GM18499 (cell line): ENCODE measurements at regions not wholly inside any gene's neighbourhood (a gene's known extent, or its start where the extent isn't known, plus 50 kb on each side); places are given as distances from the start of the nearest gene placed in this dataset.
"Not testable (repeated sequence)": the region's sequence is repeated elsewhere in the genome, so short reads cannot be mapped to it uniquely, and the experiment has no call there.

Source experiments
- ATAC-seq: cut with Tn5 transposase; IDR thresholded peaks from one replicate; pipeline ENCODE4 v1.9.1; 2021; ENCODE audit warnings: moderate number of reproducible peaks; ENCODE audit not compliant: insufficient read depth, unreplicated experiment

DNA sequence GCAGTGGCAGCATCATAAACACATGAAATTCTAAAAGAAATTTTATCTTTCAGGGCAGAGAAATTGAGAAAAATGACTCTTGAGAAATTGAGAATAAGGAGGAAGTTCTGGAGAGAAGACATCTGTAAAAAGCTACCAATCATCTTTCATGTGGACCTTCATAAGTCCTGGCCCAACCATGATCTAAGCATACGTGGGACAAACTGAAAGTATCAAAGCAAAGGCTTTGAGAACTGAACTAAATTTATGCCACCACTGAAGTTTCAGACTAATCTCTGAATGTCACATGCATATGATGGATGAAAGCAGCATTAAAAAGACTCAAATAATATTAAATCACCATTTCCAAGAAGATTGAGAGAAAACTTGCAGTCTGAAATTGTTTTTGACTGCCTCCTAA is 1502.8 kb upstream of the LRRTM3 start:
- ATAC-seq = no peak

DNA sequence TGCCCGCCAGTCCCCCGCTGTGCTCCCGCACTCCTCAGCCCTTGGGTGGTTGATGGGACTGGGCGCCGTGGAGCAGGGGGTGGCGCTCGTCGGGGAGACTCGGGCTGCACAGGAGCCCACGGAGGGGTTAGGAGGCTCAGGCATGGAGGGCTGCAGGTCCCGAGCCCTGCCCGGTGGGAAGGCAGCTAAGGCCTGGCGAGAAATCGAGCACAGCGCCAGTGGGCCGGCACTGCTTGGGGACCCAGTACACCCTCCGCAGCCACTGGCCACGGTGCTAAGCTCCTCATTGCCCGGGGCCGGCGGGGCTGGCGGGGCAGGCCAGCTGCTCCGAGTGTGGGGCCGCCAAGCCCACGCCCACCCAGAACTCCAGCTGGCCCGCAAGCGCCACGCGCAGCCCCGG is 1496.5 kb upstream of the LRRTM3 start:
- ATAC-seq = not testable (repeated sequence)

DNA sequence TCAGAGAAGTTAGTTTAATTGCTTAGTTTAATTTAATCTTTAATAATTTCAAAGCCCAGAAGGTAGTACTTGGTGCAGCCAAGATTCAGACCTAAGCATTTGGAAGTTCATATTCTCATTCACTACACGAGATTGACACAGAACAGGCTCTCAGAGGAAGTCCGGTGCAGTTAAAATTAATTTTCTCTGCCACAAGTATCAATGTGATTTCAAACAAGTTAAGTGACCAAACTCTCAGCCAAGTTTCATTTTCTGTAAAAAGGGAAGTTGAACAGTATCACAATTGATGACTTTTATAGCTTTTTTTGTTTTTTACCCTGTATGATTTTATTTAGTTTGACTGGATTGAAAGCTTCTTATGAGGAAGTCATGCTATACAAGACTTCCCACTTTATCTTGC is 1494.9 kb upstream of the LRRTM3 start:
- ATAC-seq = no peak

- ATAC-seq = no peak
These were observed 1454.8 kb upstream of the LRRTM3 start for GRCh38 chr10:65470986-65471385.

DNA sequence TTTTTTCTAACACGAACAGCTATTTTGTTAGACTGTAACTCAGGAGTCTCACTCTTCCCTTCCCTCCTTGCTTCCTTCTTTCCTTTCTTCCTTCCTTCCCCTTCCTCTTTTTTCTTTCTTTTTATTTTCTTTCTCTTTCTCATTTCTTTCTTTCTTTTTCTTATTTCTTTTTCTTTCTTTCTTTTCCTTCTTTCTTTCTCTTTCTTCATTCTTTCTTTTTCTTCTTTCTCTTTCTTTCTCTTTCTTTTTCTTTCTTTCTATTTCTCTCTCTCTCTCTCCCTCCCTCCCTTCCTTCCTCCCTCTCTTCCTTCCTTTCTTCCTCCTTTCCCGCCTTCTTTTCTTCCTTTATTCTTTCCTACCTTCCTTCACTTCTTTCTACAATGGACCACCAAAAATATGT is 1443.0 kb upstream of the LRRTM3 start:
- ATAC-seq = no peak

- ATAC-seq = no peak
These were observed 1434.0 kb upstream of the LRRTM3 start for GRCh38 chr10:65491799-65492198.

DNA sequence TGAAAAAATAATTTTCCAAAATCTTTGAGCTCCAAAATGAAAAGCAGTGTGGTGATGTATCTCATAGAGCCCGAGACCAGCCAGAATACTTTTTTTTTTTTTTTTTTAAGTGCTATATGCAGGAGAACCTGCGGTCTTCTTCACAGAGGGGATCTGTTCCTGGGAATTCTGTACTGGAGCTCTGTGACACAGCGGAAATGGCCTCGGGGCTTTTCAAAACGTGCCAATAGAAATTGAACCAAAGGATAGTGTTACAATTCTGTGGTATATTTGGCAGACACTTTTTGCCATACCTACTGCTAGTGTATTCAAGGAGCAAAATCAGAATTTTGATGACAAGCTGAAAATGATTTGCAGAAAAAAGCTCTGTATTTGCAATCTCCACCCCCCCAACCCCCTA is 1429.3 kb upstream of the LRRTM3 start:
- no peak for ATAC-seq

- ATAC-seq = no peak
These were observed 1428.0 kb upstream of the LRRTM3 start for GRCh38 chr10:65497837-65498236.

GRCh38 chr10:65500716-65501115 is 1425.1 kb upstream of the LRRTM3 start:
- ATAC-seq = no peak

DNA sequence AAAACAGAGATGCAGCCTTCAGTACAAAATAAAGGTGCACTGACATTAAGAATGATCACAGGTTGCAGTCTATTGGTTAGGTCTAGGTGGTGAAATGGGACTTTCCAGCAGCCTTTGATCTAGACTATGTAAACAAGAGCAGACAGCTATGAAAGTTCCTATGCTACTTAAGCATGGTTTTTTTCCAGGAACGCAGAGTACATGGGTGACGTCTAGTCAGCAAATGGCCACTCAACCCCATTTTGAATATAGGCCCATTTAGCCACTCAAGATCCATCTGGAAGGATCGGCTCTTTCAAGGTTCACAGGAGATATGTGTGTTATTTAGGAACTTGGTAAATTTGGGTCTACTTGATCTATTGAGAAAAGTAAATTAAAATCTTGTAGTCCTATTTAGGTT is 1424.6 kb upstream of the LRRTM3 start:
- no peak for ATAC-seq

- no peak for ATAC-seq
These were observed 1407.5 kb upstream of the LRRTM3 start for GRCh38 chr10:65518379-65518778.

- no peak for ATAC-seq
These were observed 1396.8 kb upstream of the LRRTM3 start for GRCh38 chr10:65528986-65529385.

DNA sequence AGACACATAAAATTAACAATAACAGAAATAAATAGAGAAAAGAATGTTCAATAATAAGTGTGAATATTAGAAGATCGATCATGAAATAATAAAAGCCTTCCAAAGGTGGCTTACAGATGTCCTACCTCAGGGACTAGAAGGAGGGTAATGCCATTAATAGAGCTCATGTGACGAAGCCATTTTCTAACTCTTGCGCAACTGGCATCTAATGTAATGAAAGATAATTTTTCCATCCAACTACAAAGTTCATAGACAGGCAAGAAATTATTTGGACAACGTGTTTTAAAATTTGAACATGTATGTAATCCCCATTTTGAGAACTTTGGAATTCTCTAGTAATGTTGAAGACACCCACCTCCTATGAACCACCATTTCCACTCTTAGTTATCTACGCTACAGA is 1394.3 kb upstream of the LRRTM3 start:
- ATAC-seq = no peak

DNA sequence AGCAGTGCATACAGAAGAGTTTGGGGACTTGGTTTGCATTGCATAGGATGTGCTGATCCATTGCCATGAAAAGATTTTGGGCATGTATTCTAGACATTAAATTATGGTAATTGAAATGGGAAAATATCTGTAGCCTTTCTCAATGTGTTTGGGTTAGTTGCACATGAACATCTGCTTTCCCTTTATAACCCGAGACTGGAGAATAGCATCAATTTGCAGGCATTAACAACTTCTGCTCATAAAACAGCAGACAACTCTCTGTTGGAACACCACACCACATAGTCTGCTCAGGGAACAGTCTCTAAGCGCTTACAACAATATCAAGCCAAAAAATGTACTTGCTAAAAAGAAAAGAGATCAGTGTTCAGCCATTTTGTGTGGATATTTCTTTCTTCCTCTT is 1391.1 kb upstream of the LRRTM3 start:
- no peak for ATAC-seq

DNA sequence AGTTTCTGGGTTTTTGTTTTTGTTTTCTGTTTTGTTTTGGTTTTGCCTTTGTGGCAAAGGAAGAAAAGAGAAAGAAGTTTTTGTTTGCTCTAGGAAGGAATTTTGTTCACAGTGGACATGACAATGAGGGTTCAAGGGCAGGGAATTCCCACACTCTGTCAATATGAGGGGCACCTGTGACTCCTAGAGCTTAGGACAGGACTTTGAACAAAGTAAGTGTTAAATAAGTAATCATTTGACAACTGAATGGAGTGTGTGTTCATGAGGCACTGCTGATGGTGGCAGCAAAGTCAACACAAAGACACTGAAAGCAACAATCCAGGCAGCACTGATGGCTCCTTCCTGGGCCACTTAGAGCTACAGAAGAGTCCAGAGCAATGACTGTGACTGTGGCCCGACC is 1381.1 kb upstream of the LRRTM3 start:
- no peak for ATAC-seq

DNA sequence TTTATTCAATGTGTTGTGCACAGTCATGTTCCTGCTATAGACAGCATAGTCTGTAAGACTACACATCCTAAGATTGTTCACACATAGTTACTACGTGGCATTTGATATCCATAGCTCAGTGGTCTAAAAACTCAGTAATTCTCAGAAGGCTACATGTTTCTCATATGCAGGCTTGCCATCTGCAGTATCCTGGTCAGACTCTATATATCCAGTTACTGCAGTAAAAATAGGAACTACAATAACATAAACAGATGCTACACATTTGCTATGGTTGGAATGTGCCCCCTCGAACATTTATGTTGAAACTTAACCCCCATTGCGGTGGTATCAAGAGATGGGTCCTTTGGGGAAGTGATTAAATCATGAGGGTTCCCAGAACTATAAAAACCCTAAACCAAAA is 1377.8 kb upstream of the LRRTM3 start:
- no peak for ATAC-seq

GRCh38 chr10:65550761-65551160 is 1375.1 kb upstream of the LRRTM3 start:
- ATAC-seq = no peak

DNA sequence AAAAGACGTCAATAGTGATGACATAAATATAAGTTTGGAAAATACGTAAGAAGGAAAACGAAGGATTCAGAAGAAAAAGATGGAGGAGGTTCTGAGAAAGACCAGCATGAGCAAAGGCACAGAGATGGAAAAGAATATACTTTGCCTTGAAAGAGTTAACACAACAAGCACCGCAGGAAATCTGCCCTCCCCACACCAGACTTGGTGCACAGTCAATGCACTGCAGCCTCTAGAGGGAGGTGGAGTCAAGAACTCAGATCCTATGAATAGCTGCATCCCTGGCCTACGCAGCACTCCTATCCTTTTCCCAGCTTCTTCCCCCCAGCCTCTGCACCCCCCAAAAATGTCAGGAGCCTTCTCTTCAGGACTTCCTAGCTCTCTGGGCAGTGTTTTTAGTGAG is 1370.6 kb upstream of the LRRTM3 start:
- no peak for ATAC-seq

DNA sequence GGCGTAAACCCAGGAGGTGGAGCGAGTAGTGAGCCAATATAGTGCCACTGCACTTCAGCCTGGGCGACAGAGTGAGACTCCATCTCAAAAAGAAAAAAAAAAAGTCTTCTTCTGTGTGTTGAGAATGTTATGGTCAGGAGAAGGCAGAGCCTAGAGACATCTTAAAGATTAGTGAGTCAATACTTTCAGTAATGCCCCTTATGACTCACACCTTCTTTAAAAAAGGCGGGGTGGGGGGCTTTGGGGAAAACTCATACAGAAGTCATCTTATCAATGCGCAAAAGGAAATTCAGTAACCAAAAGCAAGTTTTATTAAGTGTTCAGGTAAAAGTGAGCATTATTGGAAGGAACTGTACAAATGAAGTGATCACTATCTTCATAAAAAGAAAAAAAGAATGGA is 1369.8 kb upstream of the LRRTM3 start:
- no peak for ATAC-seq

- no peak for ATAC-seq
These were observed 1366.5 kb upstream of the LRRTM3 start for GRCh38 chr10:65559369-65559768.

- no peak for ATAC-seq
These were observed 1360.6 kb upstream of the LRRTM3 start for GRCh38 chr10:65565246-65565645.

DNA sequence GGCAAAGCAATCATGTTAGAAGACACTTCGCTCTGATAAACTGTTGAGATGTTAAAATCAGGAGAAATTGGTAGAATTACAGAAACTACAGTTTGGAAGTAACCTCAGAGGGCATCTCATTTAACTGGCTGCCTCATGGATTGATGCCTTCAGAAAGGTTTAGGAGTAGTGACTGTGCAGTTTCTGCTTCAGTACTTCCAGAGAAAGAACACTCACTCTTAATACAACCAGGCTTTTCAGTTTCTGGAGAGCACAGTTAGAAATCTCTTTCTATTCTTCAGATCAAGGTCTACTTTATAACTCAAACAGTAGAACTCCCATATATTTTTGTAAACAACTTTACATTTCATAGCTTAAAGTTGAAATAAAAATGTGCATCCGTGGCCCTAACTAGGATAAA is 1358.9 kb upstream of the LRRTM3 start:
- no peak for ATAC-seq
